Urothelium cell line (cell line): ENCODE measurements at regions not wholly inside any gene's neighbourhood (a gene's known extent, or its start where the extent isn't known, plus 50 kb on each side); places are given as distances from the start of the nearest gene placed in this dataset.

Source experiments
- DNase-seq: peaks from one replicate; pipeline ENCODE4 v3.0.0; 2011; ENCODE audit warnings: low spot score, mixed read lengths
- FAIRE-seq: peaks from 2 replicates; lab custom pipeline; 2011; peaks lifted over from hg19 to GRCh38; lab: Jason Lieb, UNC

DNA sequence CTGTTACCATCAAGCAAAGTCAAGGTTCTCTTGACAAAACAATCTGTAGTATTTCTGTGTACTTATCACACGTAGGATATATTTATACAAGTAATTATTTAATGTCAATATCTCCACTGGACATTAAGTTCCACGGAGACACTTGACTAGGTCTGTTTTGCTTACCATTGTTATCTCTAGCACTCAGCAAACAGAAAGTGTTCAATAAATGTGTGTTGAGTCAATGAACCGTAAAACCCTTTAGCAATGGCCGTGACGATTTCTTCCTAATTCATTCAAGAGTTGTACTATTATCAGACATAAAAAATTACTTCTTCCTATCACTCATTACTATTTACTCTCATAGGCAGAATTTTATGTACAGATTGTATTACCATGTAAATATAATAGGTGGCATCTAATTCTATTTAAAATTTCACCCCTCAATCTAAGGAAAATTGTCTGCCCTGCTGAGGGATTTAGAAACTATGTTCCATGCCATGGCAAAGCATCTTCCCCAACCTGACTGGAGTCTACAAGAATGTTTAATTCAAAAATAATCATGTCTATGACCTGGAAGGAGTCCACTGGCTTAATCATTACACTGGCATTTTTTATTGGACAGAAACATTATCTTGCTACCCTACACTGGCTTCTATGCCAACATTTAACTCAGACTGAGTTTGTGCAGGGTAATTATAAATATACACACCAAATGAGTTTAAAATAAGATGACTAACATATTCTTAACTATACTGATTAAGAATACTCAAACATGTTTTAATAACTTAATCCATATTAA is 301.9 kb downstream of the ZEB2 start:
- DNase-seq (no peak), FAIRE-seq (no peak)

- no peak for FAIRE-seq
These were observed 303.9 kb downstream of the ZEB2 start for GRCh38 chr2:144215701-144216675.

DNA sequence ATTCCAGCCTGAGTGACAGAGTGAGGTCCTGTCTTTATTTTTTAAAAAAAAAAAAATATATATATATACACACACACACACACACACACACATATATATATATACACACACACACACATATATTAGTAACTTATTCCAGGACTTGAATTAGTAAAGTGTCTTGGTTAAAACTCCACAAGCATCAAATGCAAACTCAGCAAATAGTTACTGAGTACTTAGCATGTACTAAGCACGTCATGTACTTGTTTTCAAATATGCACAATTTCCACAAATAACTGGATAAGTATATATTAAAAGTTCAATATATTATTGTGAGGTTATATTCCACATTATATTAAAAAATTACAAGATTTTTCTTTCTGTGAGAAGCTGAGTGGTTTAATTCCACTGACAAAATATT is 304.7 kb downstream of the ZEB2 start:
- FAIRE-seq (no peak), DNase-seq (no peak)

More at GRCh38 chr2:144215701-144216675, 303.9 kb downstream of the ZEB2 start:
- no peak for DNase-seq

- FAIRE-seq, result no peak
- no peak for DNase-seq
These were observed 306.1 kb downstream of the ZEB2 start for GRCh38 chr2:144213797-144214196.

GRCh38 chr2:144211826-144212225 is 308.1 kb downstream of the ZEB2 start:
- FAIRE-seq (no peak), DNase-seq (no peak)

DNA sequence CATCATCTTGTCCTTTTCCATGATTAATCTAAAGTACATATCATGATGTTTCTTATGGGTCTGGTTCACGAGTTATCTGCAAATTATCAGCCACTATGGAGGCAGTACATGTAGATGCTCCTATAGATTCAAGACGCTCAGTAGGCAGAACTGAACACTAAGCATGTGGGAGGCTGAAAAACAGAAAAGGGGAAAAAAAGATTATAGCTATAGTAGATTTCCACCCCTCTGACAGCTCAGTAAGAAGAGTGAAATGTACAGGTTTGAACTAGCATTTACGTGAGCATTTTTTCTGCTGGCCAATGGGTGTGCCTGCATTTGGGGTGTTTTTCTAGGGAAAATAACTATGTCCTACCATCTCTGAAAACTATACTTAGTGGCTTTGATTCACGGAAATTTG is 308.9 kb downstream of the ZEB2 start:
- no peak for FAIRE-seq

GRCh38 chr2:144210076-144210475 is 309.8 kb downstream of the ZEB2 start:
- FAIRE-seq (no peak), DNase-seq (no peak)

More for the DNA sequence above, 308.9 kb downstream of the ZEB2 start:
- DNase-seq, result no peak

- FAIRE-seq (no peak), DNase-seq (no peak)
These were observed 311.0 kb downstream of the ZEB2 start for GRCh38 chr2:144208924-144209323.

GRCh38 chr2:144206019-144206418 is 313.9 kb downstream of the ZEB2 start:
- no peak for DNase-seq
- no peak for FAIRE-seq

- FAIRE-seq, result no peak
- no peak for DNase-seq
These were observed 318.0 kb downstream of the ZEB2 start for GRCh38 chr2:144201868-144202468.

- no peak for FAIRE-seq
- DNase-seq, result no peak
These were observed 318.8 kb downstream of the ZEB2 start for GRCh38 chr2:144201126-144201525.

GRCh38 chr2:144198116-144198515 is 321.8 kb downstream of the ZEB2 start:
- DNase-seq (peak; percentile 12), FAIRE-seq (no peak)

DNA sequence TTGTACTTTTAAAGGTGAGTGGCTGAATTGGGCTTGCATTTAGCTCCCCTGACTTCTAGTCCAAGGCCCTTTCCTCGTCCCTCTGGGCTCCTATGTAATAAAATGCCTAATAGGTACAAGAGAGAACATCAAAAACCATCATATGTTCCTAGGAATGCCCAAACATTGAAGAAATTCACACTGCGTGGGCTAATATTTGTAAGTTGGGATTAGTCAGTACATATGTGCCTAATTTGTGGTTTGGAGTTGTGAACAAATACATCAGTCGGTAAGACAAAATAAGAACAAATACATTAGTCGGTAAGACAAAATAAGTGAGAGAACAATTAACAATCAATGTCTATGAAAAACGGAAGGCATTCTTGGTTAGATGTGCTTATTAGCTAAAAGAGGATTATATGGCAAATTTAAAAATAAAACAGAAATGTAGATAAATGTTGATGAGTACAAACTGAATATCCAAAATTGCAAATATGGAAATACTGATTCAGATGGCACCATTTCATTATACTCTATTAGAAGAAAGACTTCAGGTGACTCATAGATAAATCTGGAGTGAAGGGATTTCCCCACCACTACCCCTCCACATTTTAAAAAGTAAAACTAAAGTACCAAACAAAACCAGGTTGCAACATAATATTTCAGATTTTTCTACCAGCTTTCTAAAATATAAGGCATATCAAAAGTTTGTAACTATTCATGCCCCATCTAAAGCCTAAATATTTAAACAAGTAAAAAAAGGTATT is 325.4 kb downstream of the ZEB2 start:
- DNase-seq (no peak), FAIRE-seq (no peak)

- DNase-seq, result no peak
These were observed 328.9 kb downstream of the ZEB2 start for GRCh38 chr2:144190908-144191605.

DNA sequence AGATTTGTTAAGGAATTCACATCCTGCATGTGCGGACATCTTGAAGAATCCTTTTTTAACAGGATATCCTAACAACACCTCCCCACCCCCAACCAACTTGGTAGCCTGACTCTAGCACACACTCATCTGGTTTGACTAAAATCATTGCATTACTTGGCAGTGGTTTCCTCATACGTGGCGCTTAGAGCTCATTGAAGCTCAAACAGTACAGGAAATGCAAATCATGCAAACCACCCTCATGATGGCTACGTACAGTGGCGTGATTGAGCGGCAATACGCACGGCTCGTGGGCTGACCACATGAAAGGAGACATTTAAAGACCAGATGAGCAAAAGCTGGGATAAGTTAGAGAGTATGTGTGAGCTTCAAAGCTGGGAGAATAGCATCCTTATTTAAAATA is 336.2 kb downstream of the ZEB2 start:
- FAIRE-seq, result peak; percentile 9
- no peak for DNase-seq

More at GRCh38 chr2:144190908-144191605, 328.9 kb downstream of the ZEB2 start:
- no peak for FAIRE-seq

GRCh38 chr2:144181001-144181400 is 338.9 kb downstream of the ZEB2 start:
- FAIRE-seq (no peak), DNase-seq (no peak)

DNA sequence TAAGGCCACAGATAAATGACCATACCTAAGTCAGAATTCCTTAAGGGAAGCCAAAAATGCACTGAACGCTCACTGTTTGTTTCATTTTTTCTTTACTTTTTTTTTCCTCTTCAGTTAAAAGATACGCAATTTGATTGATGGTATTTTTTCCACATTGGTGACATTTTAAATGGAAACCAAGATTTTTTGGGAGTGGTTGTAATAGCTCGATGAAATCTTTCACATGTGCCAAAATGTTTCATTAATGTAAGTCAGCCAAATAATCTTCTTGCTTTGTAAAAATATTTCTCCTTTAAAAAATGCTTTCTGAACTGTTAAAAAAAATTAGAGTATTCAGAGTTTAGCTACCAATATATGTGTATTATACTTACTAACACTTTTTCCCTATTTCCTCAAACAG is 339.8 kb downstream of the ZEB2 start:
- no peak for FAIRE-seq
- no peak for DNase-seq

- FAIRE-seq (no peak), DNase-seq (no peak)
These were observed 349.7 kb downstream of the ZEB2 start for GRCh38 chr2:144170179-144170578.

- DNase-seq (no peak), FAIRE-seq (no peak)
These were observed 353.2 kb downstream of the ZEB2 start for GRCh38 chr2:144166743-144167142.
